K562 (cell line): ENCODE measurements at regions not wholly inside any gene's neighbourhood (a gene's known extent, or its start where the extent isn't known, plus 50 kb on each side); places are given as distances from the start of the nearest gene placed in this dataset.

Experiments used
- ATAC-seq: fragments of 200-7000 bp; cut with Tn5 transposase; 3 replicates; pipeline ENCODE4 v1.9.1; 2020; ENCODE audit warnings: moderate library complexity
- BruUV-seq: library from RNA; stranded (reverse); fragments of 400-500 nt; replicated peaks from 2 replicates; lab custom pipeline; 2021; lab: Mats Ljungman, UMichigan
- CTCF ChIA-PET: fragments of 300-600 bp; formaldehyde crosslinking; extraction: SDS; loops from one replicate; lab custom pipeline; 2021; ENCODE audit warnings: low intra/inter-chr PET ratio; lab: Yijun Ruan, JAX
- POLR2A ChIA-PET: fragments of 300-600, 350-650 bp; sonication (Branson Sonifier 250); formaldehyde crosslinking; extraction: SDS; loops from one replicate; lab custom pipeline; 2021; ENCODE audit warnings: antibody characterized with exemption, inconsistent platforms; lab: Yijun Ruan, JAX
- DNase-seq, 4 experiments: peaks; one replicate each; pipeline versions ENCODE4 v3.0.0 to v3.0.0-alpha.2; 2011 to 2018; ENCODE audit warnings: low spot score in 3 of 4, mixed read lengths in 3 of 4; ENCODE audit errors: extremely low read depth in 1 of 4
- FAIRE-seq: peaks from 2 replicates; lab custom pipeline; 2011; peaks lifted over from hg19 to GRCh38; lab: Jason Lieb, UNC
- H2AFZ ChIP-seq: 2 replicates; pipeline ENCODE4 v1.6.0; 2011; ENCODE audit warnings: low read depth, low read length, control low read depth, inconsistent platforms
- H3K27ac ChIP-seq: fragments of 200-600 bp; 3 replicates; pipeline ENCODE4 v1.8.0; 2011; ENCODE audit warnings: low read depth, mild to moderate bottlenecking, control low read depth, inconsistent platforms, low read length, moderate library complexity, mixed read lengths; ENCODE audit errors: extremely low read depth
- H3K27me3 ChIP-seq, 2 experiments: fragments of 300-600 bp in 1 of 2; 2 replicates in 1 of 2; 3 replicates in 1 of 2; pipeline versions ENCODE4 v1.6.0 to v1.8.0; 2011; ENCODE audit warnings: inconsistent platforms in 2 of 2, low read length in 2 of 2, mild to moderate bottlenecking in 1 of 2, mixed read lengths in 1 of 2, moderate library complexity in 1 of 2; ENCODE audit not compliant: control insufficient read depth in 2 of 2, insufficient read depth in 2 of 2
- H3K36me3 ChIP-seq: fragments of 300-600 bp; 3 replicates; pipeline ENCODE4 v1.8.0; 2011; ENCODE audit warnings: mild to moderate bottlenecking, low read length, inconsistent platforms; ENCODE audit not compliant: control insufficient read depth, insufficient read depth
- H3K4me1 ChIP-seq, 2 experiments: fragments of 200-600 bp in 1 of 2; replicated peaks in 1 of 2; 2 replicates in 1 of 2; 3 replicates in 1 of 2; pipeline versions ENCODE4 v1.5.1 to v1.8.0; 2011; ENCODE audit warnings: inconsistent platforms in 2 of 2, low read length in 2 of 2, mild to moderate bottlenecking in 1 of 2, mixed read lengths in 1 of 2, moderate library complexity in 1 of 2; ENCODE audit not compliant: control insufficient read depth in 2 of 2, insufficient read depth in 2 of 2
- H3K4me2 ChIP-seq: 2 replicates; pipeline ENCODE4 v1.6.1; 2011; ENCODE audit warnings: low read length, control low read depth, inconsistent platforms, mixed read lengths; ENCODE audit not compliant: insufficient read depth
- H3K4me3 ChIP-seq: fragments of 200-600 bp; sonication (generic), shearing (Covaris generic); 2 replicates; pipeline ENCODE4 v1.5.1; 2016; ENCODE audit warnings: control low read depth, inconsistent platforms
- H3K79me2 ChIP-seq: fragments of 200-600 bp; 3 replicates; pipeline ENCODE4 v1.8.0; 2011; ENCODE audit warnings: low read length, inconsistent platforms; ENCODE audit not compliant: control insufficient read depth, insufficient read depth
- H3K9ac ChIP-seq, 2 experiments: 2 replicates each; pipeline versions ENCODE4 v1.6.0 to v1.6.1; 2011; ENCODE audit warnings: low read depth in 2 of 2, low read length in 2 of 2, control low read depth in 1 of 2, inconsistent platforms in 1 of 2, mild to moderate bottlenecking in 1 of 2, mixed read lengths in 1 of 2; ENCODE audit not compliant: insufficient read depth in 1 of 2
- H3K9me1 ChIP-seq: one replicate; pipeline ENCODE4 v1.6.0; 2011; ENCODE audit warnings: inconsistent platforms, mild to moderate bottlenecking, low read length, moderate library complexity; ENCODE audit not compliant: control insufficient read depth, insufficient read depth
- H3K9me3 ChIP-seq: replicated peaks from 2 replicates; pipeline ENCODE4 v1.5.1; 2011; ENCODE audit warnings: low read depth, low read length, inconsistent platforms; ENCODE audit not compliant: control insufficient read depth, insufficient read depth
- H4K20me1 ChIP-seq: replicated peaks from 2 replicates; pipeline ENCODE4 v1.6.1; 2011; ENCODE audit warnings: low read length, inconsistent platforms, mixed read lengths; ENCODE audit not compliant: control insufficient read depth, insufficient read depth
- BACH1 ChIP-seq: fragments of 200-800 bp; sonication (Bioruptor generic); IDR thresholded peaks from 2 replicates; pipeline ENCODE4 v1.6.1; 2016; ENCODE audit warnings: missing genetic modification characterization, missing compliant biosample characterization
- CEBPB ChIP-seq: fragments of 450-650 bp; IDR thresholded peaks from 2 replicates; pipeline ENCODE4 v1.6.1; 2016; ENCODE audit warnings: missing genetic modification characterization, missing compliant biosample characterization
- CEBPG ChIP-seq, 3 experiments: fragments of 200-800 bp in 1 of 3; sonication (Bioruptor generic) in 1 of 3; sonication (generic) in 1 of 3; formaldehyde crosslinking in 1 of 3; IDR thresholded peaks in 2 of 3; conservative IDR thresholded peaks in 1 of 3; 2 replicates each; pipeline versions ENCODE4 v1.6.1 to v1.8.0; 2016 to 2022; ENCODE audit warnings: missing compliant biosample characterization in 2 of 3, missing genetic modification characterization in 2 of 3, mild to moderate bottlenecking in 1 of 3, missing genetic modification reagents in 1 of 3
- EHMT2 ChIP-seq: fragments of 450-650 bp; IDR thresholded peaks from 2 replicates; pipeline ENCODE4 v1.6.1; 2018; ENCODE audit warnings: antibody characterized with exemption
- ETV6 ChIP-seq, 3 experiments: fragments of 150-350 bp in 1 of 3; sonication (generic) in 1 of 3; formaldehyde crosslinking in 1 of 3; IDR thresholded peaks; 2 replicates each; pipeline versions ENCODE4 v1.6.1 to v1.8.0; 2014 to 2022; ENCODE audit warnings: borderline replicate concordance in 2 of 3, low read depth in 2 of 3, antibody characterized with exemption in 1 of 3, low read length in 1 of 3, mild to moderate bottlenecking in 1 of 3, missing genetic modification reagents in 1 of 3
- FOSL1 ChIP-seq: fragments of 200-800 bp; sonication (Bioruptor generic); conservative IDR thresholded peaks from 2 replicates; pipeline ENCODE4 v1.6.1; 2016; ENCODE audit warnings: missing genetic modification characterization, missing compliant biosample characterization
- HDAC3 ChIP-seq: fragments of 450-650 bp; IDR thresholded peaks from 2 replicates; pipeline ENCODE4 v1.6.1; 2018; ENCODE audit warnings: borderline replicate concordance, mild to moderate bottlenecking, moderate library complexity; ENCODE audit not compliant: partially characterized antibody
- PHB ChIP-seq: fragments of 250-450 bp; sonication (Bioruptor Pico); IDR thresholded peaks from 2 replicates; pipeline ENCODE4 v1.5.0; 2021
- PPARD ChIP-seq: fragments of 250-450 bp; sonication (Bioruptor Pico); IDR thresholded peaks from 2 replicates; pipeline ENCODE4 v1.8.0; 2022; ENCODE audit warnings: inconsistent platforms, mild to moderate bottlenecking, moderate library complexity
- ZNF133 ChIP-seq: fragments of 250-450 bp; sonication (Bioruptor Pico); IDR thresholded peaks from 2 replicates; pipeline ENCODE4 v1.4.0; 2020; ENCODE audit warnings: mild to moderate bottlenecking
- ZNF134 ChIP-seq: fragments of 250-450 bp; sonication (Bioruptor Pico); conservative IDR thresholded peaks from 2 replicates; pipeline ENCODE4 v1.4.0; 2020
- ZNF324 ChIP-seq: fragments of 250-450 bp; sonication (Bioruptor Pico); IDR thresholded peaks from 2 replicates; pipeline ENCODE4 v1.4.0; 2020; ENCODE audit warnings: mild to moderate bottlenecking
- WGBS: fragments of 100-300 bp; shearing (Covaris generic); methylation state at CpG from one replicate; pipeline ENCODE4 v1.1.6; 2016; ENCODE audit warnings: low coverage, mixed read lengths; ENCODE audit not compliant: insufficient coverage; ENCODE audit errors: missing lambda C conversion rate; 5-methylcytosine and 5-hydroxymethylcytosine counted together
- in situ Hi-C: fragments of 300-500 bp; cut with MboI; formaldehyde crosslinking; loops from 4 replicates; pipeline ENCODE4 v1.15.0; 2018; ENCODE audit warnings: inconsistent platforms, mixed read lengths
- intact Hi-C: fragments of 100-400 bp; cut with micrococcal nuclease; formaldehyde crosslinking; loops from 2 replicates; pipeline ENCODE4 v1.14.2; 2022

- H3K9me3 ChIP-seq = peaks cover 2% of the 10 kb centered on the region; the same call in 1 of the 2 replicates
- 68% methylated on average over 3 of the region's 4 CpGs for WGBS
- H2AFZ ChIP-seq = peak overlapping the region; percentile 12; the same call in 1 of the 2 replicates
- in situ Hi-C loops (no loop called here), intact Hi-C loops (no loop called here)
- H4K20me1 ChIP-seq = no peaks in the 10 kb centered on the region
- no peak for TF ChIP-seq HDAC3
- TF ChIP-seq ZNF133 = no peak
- no peak for TF ChIP-seq FOSL1 (tag)
- no peak for TF ChIP-seq PHB (CRISPR knock-in tag)
- TF ChIP-seq EHMT2 = no peak
- no peak for TF ChIP-seq PPARD (CRISPR knock-in tag)
- TF ChIP-seq ZNF324 = no peak
- TF ChIP-seq CEBPB (tag) = peak; percentile 37
- TF ChIP-seq CEBPG (CRISPR knock-in tag; IDR thresholded peaks at IDR 0.05) = no peak
- peak in 1 of 2 experiments; percentile 44; a peak in 2 of 4 replicates for TF ChIP-seq CEBPG (tag; conservative IDR thresholded peaks at IDR 0.05 in 1 of 2, IDR thresholded peaks at IDR 0.05 in 1 of 2)
- TF ChIP-seq BACH1 (tag) = no peak
- TF ChIP-seq ETV6 (IDR thresholded peaks at IDR 0.05; ENCODE audit: borderline replicate concordance in 1 of 2, low read depth in 2 of 2, low read length in 1 of 2) = no peak
- no peak for TF ChIP-seq ETV6 (CRISPR knock-in tag; IDR thresholded peaks at IDR 0.05; ENCODE audit: borderline replicate concordance)
- TF ChIP-seq ZNF134 (CRISPR knock-in tag) = no peak
- FAIRE-seq (no peak), DNase-seq (no peak), ATAC-seq (no peak)
- ChIA-PET POLR2A (interaction anchor here (0.6 kb wide), 1 partner anchor 186 kb away, joined by 3 read pairs; no protein-coding TSS in a partner anchor), CTCF (no interaction called here)
- no TSS peak for BruUV-seq
- H3K4me1 ChIP-seq = peaks cover 0 to 15% of the 10 kb centered on the region in 2 experiments; a peak in 2 of 5 replicates
- no peak overlapping the region for H3K4me3 ChIP-seq
- H3K27me3 ChIP-seq = no peaks in the 10 kb centered on the region
- no peaks in the 10 kb centered on the region for H3K9me1 ChIP-seq
- H3K4me2 ChIP-seq = no peak overlapping the region
- H3K27ac ChIP-seq = no peak overlapping the region
- H3K36me3 ChIP-seq = no peaks in the 10 kb centered on the region; the same call in 1 of the 3 replicates
- H3K79me2 ChIP-seq = no peaks in the 10 kb centered on the region
- no peak overlapping the region for H3K9ac ChIP-seq
Measured at GRCh38 chr2:145731467-145731866, 1211.5 kb upstream of the ZEB2 start.
